OCI-LY1 (cell line): ENCODE measurements at regions not wholly inside any gene's neighbourhood (a gene's known extent, or its start where the extent isn't known, plus 50 kb on each side); places are given as distances from the start of the nearest gene placed in this dataset.

Experiments used
- EZH2 ChIP-seq: fragments of 200-600 bp; sonication (generic), shearing (Covaris generic); IDR thresholded peaks from 2 replicates; pipeline ENCODE4 v1.8.0; 2017; ENCODE audit warnings: borderline replicate concordance, mixed run types, mild to moderate bottlenecking, antibody characterized with exemption, low read length, moderate library complexity, mixed read lengths
- TF ChIP-seq, protein P1 (sequence below): fragments of 200-600 bp; sonication (generic), shearing (Covaris generic); IDR thresholded peaks from 2 replicates; pipeline ENCODE4 v1.5.1; 2017; ENCODE audit warnings: mild to moderate bottlenecking, antibody characterized with exemption, low read length, moderate library complexity, mixed read lengths

DNA sequence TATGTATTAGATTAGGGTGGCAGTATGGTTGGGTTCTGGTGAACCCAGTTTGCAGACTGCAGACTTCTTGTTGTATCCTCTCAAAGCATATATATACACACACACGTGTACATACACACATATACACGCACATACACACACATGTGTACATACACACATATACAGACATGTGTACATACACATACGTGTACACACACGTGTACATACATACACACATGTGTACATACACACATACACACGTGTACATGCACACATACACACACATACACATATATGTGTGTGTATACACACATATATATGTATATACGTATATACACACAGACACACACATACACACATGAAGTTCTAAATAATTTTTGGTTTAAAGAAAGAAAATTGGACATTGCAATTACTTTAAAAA, 780.2 kb downstream of the FLRT2 start:
- TF ChIP-seq, protein P1, sequence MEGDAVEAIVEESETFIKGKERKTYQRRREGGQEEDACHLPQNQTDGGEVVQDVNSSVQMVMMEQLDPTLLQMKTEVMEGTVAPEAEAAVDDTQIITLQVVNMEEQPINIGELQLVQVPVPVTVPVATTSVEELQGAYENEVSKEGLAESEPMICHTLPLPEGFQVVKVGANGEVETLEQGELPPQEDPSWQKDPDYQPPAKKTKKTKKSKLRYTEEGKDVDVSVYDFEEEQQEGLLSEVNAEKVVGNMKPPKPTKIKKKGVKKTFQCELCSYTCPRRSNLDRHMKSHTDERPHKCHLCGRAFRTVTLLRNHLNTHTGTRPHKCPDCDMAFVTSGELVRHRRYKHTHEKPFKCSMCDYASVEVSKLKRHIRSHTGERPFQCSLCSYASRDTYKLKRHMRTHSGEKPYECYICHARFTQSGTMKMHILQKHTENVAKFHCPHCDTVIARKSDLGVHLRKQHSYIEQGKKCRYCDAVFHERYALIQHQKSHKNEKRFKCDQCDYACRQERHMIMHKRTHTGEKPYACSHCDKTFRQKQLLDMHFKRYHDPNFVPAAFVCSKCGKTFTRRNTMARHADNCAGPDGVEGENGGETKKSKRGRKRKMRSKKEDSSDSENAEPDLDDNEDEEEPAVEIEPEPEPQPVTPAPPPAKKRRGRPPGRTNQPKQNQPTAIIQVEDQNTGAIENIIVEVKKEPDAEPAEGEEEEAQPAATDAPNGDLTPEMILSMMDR: no peak
- no peak for TF ChIP-seq EZH2
